Ovary (tissue), 3 donors: ENCODE measurements at regions not wholly inside any gene's neighbourhood (a gene's known extent, or its start where the extent isn't known, plus 50 kb on each side); places are given as distances from the start of the nearest gene placed in this dataset.

ENCODE experiments used
- CTCF ChIP-seq, 3 donors: fragments of 450-650 bp in 2 of 3; fragments of 200-600 bp in 1 of 3; IDR thresholded peaks; one replicate each; pipeline versions ENCODE4 v1.5.1 to v1.8.0; 2016 to 2022; ENCODE audit warnings: antibody characterized with exemption in 3 of 3, mild to moderate bottlenecking in 1 of 3
- POLR2A ChIP-seq: fragments of 450-650 bp; IDR thresholded peaks from one replicate; pipeline ENCODE4 v1.6.1; 2017; ENCODE audit warnings: antibody characterized with exemption, mild to moderate bottlenecking, moderate library complexity
- donor health status: DM: no; HTN: no; CAD: no.

GRCh38 chr14:101282418-101282817 is 278.9 kb upstream of the DIO3 start:
- no peak for TF ChIP-seq CTCF (IDR thresholded peaks at IDR 0.05)
- TF ChIP-seq POLR2A: no peak
